Upper lobe of left lung (tissue), 6 donors: ENCODE measurements at regions not wholly inside any gene's neighbourhood (a gene's known extent, or its start where the extent isn't known, plus 50 kb on each side); places are given as distances from the start of the nearest gene placed in this dataset.
"Not testable (repeated sequence)": the region's sequence is repeated elsewhere in the genome, so short reads cannot be mapped to it uniquely, and the experiment has no call there.

ENCODE experiments used
- ATAC-seq, 2 donors: fragments of 200-7000 bp; cut with Tn5 transposase; one replicate each; pipeline ENCODE4 v1.9.1; 2022; ENCODE audit warnings: mild to moderate bottlenecking in 2 of 2, moderate library complexity in 2 of 2; ENCODE audit not compliant: low FRiP score in 2 of 2
- DNase-seq, 2 donors: peaks; one replicate each; pipeline ENCODE4 v3.0.0-alpha.2; 2019 to 2020
- H3K27ac ChIP-seq, 4 donors: fragments of 200-600 bp; sonication (generic); one replicate each; pipeline ENCODE4 v1.5.1; 2016 to 2019
- H3K27me3 ChIP-seq, 4 donors: fragments of 200-600 bp; sonication (generic); one replicate each; pipeline ENCODE4 v1.5.1; 2017 to 2019
- H3K36me3 ChIP-seq, 4 donors: fragments of 200-600 bp; sonication (generic); one replicate each; pipeline ENCODE4 v1.5.1; 2016 to 2019
- H3K4me1 ChIP-seq, 4 donors: fragments of 200-600 bp; sonication (generic); one replicate each; pipeline ENCODE4 v1.5.1; 2018 to 2019
- H3K4me3 ChIP-seq, 4 donors: fragments of 200-600 bp; sonication (generic); one replicate each; pipeline ENCODE4 v1.5.1; 2017 to 2019; ENCODE audit warnings: mild to moderate bottlenecking in 2 of 4, moderate library complexity in 1 of 4
- H3K9me3 ChIP-seq, 4 donors: fragments of 200-600 bp; sonication (generic); one replicate each; pipeline ENCODE4 v1.5.1; 2018 to 2019
- EP300 ChIP-seq, 4 donors: sonication (generic); formaldehyde crosslinking; IDR thresholded peaks; one replicate each; pipeline ENCODE4 v1.5.1; 2017; ENCODE audit warnings: antibody characterized with exemption in 4 of 4, control low read depth in 2 of 4
- POLR2A ChIP-seq, 4 donors: fragments of 450-650 bp; IDR thresholded peaks; one replicate each; pipeline ENCODE4 v1.5.1; 2016 to 2017; ENCODE audit warnings: antibody characterized with exemption in 4 of 4, mild to moderate bottlenecking in 2 of 4
- POLR2AphosphoS5 ChIP-seq, 2 donors: sonication (generic); formaldehyde crosslinking; IDR thresholded peaks; one replicate each; pipeline ENCODE4 v1.5.1; 2017; ENCODE audit warnings: antibody characterized with exemption in 2 of 2
- WGBS, 2 donors: methylation state at CpG; one replicate each; pipeline ENCODE4 v1.1.5; 2017 to 2018; 5-methylcytosine and 5-hydroxymethylcytosine counted together
- TF ChIP-seq, protein P1 (sequence below), 6 experiments: fragments of 450-650 bp in 4 of 6; fragments of 200-600 bp in 2 of 6; sonication (generic) in 2 of 6; IDR thresholded peaks; one replicate each; pipeline ENCODE4 v1.5.1; 2016 to 2019; ENCODE audit warnings: antibody characterized with exemption in 6 of 6
- donor health status: DM: no; HTN: no; CAD: no; lungs with moderate emphysema.
- donor health status: DM: no; HTN: yes; CAD: no; lungs with severe emphysema.

DNA sequence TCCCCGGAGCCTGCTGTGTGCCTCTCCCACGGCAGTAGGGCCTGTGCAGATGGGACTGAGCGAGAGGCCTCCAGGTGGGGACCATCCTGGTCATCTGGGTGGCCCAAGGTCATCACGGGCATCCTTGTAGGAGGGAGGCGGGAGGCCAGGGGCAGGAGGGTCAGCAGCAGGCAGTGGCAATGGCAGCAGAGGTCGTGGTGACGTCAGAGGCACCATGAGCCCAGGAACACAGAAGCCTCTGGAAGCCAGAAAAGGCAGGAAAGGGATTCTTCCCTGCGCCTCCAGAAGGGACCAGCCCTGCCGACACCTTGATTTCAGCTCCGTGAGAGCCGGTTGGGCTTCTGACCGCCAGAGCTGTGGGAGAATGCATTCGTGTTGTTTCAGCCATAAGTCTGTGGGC, 190.3 kb downstream of the BANP start:
- Histone ChIP-seq H3K36me3 (no peaks in the 10 kb centered on the region), H3K27ac (no peak overlapping the region), H3K4me3 (no peak overlapping the region), H3K9me3 (peaks cover 0 to 11% (median 6%) of the 10 kb centered on the region in 4 donors), H3K4me1 (no peaks in the 10 kb centered on the region), H3K27me3 (no peaks in the 10 kb centered on the region)
- ATAC-seq, result no peak
- 92 to 93% methylated on average over 4 to 10 of the region's 13 CpGs for WGBS, 2 donors
- no peak for TF ChIP-seq EP300 (IDR thresholded peaks at IDR 0.05)
- TF ChIP-seq, protein P1, sequence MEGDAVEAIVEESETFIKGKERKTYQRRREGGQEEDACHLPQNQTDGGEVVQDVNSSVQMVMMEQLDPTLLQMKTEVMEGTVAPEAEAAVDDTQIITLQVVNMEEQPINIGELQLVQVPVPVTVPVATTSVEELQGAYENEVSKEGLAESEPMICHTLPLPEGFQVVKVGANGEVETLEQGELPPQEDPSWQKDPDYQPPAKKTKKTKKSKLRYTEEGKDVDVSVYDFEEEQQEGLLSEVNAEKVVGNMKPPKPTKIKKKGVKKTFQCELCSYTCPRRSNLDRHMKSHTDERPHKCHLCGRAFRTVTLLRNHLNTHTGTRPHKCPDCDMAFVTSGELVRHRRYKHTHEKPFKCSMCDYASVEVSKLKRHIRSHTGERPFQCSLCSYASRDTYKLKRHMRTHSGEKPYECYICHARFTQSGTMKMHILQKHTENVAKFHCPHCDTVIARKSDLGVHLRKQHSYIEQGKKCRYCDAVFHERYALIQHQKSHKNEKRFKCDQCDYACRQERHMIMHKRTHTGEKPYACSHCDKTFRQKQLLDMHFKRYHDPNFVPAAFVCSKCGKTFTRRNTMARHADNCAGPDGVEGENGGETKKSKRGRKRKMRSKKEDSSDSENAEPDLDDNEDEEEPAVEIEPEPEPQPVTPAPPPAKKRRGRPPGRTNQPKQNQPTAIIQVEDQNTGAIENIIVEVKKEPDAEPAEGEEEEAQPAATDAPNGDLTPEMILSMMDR (IDR thresholded peaks at IDR 0.05), result no peak
- TF ChIP-seq POLR2AphosphoS5 (IDR thresholded peaks at IDR 0.05), result no peak
- TF ChIP-seq POLR2A (IDR thresholded peaks at IDR 0.05), result no peak
- no peak for DNase-seq

DNA sequence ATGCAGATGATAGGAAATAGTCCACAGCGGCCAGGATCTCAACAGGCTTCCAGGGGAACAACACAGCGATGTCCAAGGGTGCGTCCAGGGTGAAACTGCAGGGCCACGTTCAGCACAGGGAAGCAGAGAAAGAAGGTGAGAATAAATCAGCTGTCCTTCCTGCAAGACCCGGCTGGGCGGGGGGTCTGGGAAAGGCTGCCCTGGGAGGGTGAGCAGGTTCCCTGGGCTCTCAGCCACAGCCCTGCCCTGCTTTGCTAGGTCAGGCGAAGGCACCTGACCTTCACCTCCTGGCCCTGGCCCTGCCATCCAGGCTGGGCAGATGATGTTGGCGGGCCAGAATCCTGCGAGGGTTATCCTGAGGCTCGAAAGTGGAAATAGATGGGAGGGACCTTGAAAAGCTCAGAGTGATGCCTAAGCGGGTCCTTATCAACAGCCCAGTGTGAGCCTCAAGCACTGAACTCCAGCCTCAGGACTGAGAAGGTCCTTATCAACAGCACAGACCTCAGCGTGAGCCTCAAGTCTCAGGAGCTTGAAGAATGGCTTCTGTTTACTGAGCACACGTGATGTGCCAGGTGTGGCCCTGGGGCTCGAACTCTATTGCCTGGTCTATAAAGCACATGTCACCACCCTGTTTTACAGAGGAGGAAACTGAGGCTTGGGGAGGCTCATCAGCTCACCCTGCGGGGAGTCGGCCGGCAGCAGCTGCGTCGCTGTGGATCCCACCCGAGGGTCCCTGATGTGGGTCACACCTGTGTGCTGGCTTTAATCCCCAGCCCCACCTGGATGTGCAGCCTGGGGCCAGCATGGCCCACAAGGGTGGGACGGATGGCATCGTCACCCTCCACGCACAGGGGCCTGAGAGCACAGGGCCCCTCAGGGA, 191.1 kb downstream of the BANP start:
- H3K27me3 ChIP-seq, ATAC-seq: not testable (repeated sequence)

DNA sequence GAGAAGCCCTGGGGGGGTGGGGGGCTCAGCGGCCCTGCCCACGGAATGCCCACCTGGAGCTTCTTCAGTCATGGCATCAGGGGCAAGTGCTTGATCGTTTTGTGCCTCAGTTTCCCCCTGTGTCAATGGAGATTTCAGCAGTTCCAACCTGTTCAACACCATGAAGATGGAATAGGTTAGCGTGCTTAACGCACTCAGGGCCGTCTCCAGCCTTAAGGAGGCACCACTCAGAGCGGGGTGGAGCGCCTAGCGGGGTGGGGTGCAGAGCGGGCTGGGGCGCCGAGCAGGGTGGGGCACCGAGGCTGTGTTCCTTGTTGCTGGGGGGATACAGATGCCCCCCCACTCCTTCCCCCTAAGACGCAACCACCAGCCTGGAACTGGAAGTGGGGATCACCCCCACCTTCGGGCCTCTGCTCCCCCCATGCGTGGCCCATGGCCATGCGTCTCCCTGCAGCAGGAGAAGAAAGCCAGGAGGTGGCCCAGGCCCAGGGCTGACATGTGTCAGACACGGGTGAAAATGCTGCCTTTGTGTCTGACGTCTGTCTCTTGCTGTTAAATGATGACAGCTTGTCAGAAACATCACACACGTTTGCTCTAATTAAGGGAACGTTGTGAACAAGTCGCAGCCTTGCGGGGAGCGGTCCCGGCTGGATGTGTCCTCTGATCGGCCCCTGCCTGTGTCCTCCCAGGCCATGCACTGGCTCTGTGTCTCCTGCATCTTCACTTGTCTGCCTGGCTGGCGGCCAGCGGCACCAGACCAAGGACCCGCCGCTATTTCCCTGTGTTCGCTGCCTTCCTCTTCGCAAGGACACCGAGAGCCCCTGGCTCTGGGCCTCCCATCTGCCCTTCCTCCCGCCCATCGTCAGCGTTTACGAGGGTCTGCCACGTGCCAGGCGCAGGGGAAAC, 192.1 kb downstream of the BANP start:
- H3K27ac ChIP-seq, H3K27me3 ChIP-seq, H3K4me1 ChIP-seq, H3K36me3 ChIP-seq, H3K4me3 ChIP-seq: not testable (repeated sequence)
- H3K9me3 ChIP-seq, result peaks cover 0 to 10% (median 4%) of the 10 kb centered on the region in 4 donors
- peak in 1 of 2 donors; percentile 20 for ATAC-seq
- WGBS, 2 donors, result 54 to 59% methylated on average over 12 to 31 of the region's 39 CpGs
- peak in 1 of 2 donors; percentile 69 for DNase-seq

More for the DNA sequence above, 191.1 kb downstream of the BANP start:
- H3K4me1 ChIP-seq, H3K36me3 ChIP-seq, H3K4me3 ChIP-seq, H3K27ac ChIP-seq: not testable (repeated sequence)
- H3K9me3 ChIP-seq, result peaks cover 0 to 11% (median 6%) of the 10 kb centered on the region in 4 donors
- 78 to 90% methylated on average over 7 to 17 of the region's 23 CpGs for WGBS, 2 donors
- DNase-seq, result peak in 1 of 2 donors; percentile 82

DNA sequence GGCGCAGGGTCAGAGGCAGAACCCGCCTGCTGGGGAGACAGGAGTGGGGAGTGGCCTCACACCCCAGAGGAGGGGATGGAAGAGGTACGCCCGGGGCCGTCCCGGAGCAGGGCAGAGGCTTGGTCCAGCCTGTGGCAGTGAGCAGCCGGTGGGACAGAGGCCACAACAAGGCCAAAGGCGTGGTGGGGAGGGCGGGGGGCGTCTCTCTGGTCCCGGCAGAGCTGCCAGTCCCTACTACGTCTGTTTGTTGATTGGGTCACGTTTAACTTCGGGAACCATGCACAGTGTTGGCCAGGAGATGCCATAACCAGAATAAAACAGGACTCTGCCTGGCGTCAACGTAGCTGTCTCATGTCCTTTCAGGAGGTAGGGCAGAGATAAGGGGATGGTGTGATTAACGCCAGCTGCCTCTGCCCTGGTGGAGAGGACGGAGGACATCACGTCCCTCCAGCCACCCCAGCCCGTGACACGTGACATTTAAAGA, 192.8 kb downstream of the BANP start:
- Histone ChIP-seq H3K27me3 (no peaks in the 10 kb centered on the region), H3K4me1 (no peaks in the 10 kb centered on the region), H3K27ac (no peak overlapping the region), H3K36me3 (no peaks in the 10 kb centered on the region), H3K9me3 (peaks cover 0 to 5% (median under 1%) of the 10 kb centered on the region in 4 donors), H3K4me3 (no peak overlapping the region)
- ATAC-seq, result peak in 1 of 2 donors; percentile 4
- 42 to 44% methylated on average over 9 to 17 of the region's 21 CpGs for WGBS, 2 donors
- no peak for DNase-seq
- TF ChIP-seq POLR2A (IDR thresholded peaks at IDR 0.05) (no peak), POLR2AphosphoS5 (IDR thresholded peaks at IDR 0.05) (no peak), EP300 (IDR thresholded peaks at IDR 0.05) (no peak)
- TF ChIP-seq, protein P1 (IDR thresholded peaks at IDR 0.05), result no peak

DNA sequence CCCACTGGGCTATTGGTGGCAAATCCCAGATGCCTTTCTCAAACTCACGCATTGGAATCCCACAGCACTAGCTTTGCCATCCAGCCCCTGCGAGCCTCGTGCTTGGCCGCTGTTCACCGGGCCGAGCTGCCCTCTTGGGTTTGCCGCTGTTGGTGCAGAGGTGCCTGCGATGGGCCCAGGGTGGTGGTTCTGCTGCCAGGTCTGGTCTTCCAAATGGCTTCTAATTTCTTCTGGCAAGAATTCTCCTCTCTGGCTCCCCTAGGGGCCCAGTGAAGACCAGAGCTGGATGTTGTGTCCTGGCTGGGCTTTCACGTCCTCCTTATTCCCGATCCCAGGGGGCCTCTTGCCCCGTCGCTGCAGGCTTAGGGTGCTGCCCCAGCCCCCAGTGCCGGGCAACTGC, 194.1 kb downstream of the BANP start:
- H3K4me3 ChIP-seq, H3K4me1 ChIP-seq, H3K27ac ChIP-seq, H3K9me3 ChIP-seq, H3K36me3 ChIP-seq, H3K27me3 ChIP-seq, DNase-seq, ATAC-seq: not testable (repeated sequence)
- WGBS, 2 donors, result 86 to 100% methylated on average over 1 to 7 of the region's 13 CpGs

DNA sequence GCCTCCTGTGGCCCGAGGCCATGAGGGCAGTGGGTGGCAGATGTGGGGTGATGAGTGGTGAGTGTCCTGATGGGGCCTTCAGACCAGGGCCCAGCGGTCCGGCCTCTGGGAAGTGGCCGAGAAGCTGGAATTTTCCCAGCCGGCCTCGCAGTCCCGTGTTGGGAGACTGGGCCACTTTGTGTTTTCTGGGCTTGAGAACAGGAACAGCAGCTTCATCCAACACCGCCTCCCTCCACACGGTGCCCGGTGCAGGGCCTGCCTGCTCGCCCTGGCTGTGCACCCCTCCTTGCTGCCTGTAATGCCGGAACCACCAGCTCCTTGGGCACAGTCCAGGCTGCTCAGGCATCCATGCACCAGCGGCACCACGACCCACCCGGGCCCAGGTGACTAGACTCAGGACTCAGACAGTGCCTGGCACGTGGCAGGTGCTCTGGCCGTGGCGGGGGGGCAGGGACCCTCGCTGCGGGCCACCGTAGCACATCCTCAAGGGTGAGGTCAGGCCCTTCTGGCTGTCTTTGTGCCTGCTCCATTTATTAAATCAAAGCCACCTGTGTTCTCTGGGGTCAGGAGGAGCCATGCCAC, 194.7 kb downstream of the BANP start:
- not testable (repeated sequence) for H3K4me1 ChIP-seq, H3K9me3 ChIP-seq, H3K27ac ChIP-seq, H3K4me3 ChIP-seq, ATAC-seq, H3K27me3 ChIP-seq, H3K36me3 ChIP-seq
- 87 to 92% methylated on average over 6 to 15 of the region's 21 CpGs for WGBS, 2 donors
- peak in 1 of 2 donors; percentile 73 for DNase-seq

DNA sequence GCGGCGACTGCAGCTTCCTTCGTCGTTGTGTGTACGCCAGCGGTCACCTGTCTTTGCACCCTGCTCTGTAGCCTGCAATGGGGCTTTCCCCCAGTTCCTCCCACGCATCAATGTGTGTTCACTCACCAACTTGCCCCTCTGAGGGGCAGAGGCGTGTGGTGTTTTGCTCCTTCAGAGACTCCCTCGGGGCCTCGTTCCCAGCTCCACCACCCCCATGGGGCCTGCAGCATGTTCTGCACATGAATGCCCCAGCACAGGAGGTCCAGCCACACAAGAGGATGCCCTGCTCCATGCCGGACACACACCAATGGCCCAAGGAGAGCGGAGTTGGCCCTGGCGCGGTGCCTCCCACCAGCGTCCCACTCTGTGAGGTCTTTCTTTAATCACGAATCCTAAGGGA, 196.8 kb downstream of the BANP start:
- 83 to 88% methylated on average over 7 to 16 of the region's 16 CpGs for WGBS, 2 donors
- ATAC-seq, H3K27ac ChIP-seq, H3K36me3 ChIP-seq, H3K4me1 ChIP-seq, DNase-seq, H3K27me3 ChIP-seq, H3K9me3 ChIP-seq, H3K4me3 ChIP-seq: not testable (repeated sequence)

DNA sequence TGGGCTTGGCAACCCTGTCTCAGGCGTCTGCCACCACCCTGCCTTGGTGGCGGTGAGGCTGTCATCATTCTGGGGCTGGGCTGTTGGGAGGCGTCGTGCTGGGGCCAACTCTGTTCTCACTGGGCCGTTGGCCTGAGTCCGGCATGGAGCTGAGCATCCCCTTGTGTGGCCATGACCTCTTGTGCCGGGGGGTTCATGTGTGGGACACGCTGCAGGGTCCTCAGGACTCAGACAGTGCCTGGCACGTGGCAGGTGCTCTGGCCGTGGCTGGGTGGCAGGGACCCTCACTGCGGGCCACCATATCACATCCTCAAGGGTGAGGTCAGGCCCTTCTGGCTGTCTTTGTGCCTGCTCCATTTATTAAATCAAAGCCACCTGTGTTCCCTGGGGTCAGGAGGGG, 197.4 kb downstream of the BANP start:
- 60 to 95% methylated on average over 1 to 5 of the region's 11 CpGs for WGBS, 2 donors
- H3K27me3 ChIP-seq, H3K4me1 ChIP-seq, H3K27ac ChIP-seq, H3K36me3 ChIP-seq, H3K4me3 ChIP-seq, ATAC-seq, H3K9me3 ChIP-seq: not testable (repeated sequence)
- DNase-seq, result peak in 1 of 2 donors; percentile 59

DNA sequence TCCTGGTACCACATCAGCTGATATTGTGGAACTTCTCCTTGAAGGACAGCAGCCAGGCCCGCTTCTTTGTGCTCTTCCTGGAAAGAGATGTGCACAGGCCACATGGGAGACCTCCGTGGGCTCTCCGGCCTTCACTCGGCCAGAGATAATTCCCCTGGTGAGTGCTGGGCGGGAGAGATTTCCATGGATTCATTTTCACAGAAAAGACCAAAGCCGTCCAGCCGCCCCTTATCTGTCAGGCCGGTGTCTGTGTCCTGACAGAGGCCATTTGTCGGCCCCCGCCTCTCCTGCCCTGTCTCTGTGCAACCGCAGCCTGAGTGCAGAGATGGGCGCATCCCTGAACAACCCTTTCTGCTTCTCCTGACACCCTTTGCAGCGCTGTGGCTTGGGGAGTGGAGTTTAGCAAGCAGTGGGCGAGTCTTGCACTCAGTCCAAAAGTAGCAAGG, 197.9 kb downstream of the BANP start:
- not testable (repeated sequence) for ATAC-seq, H3K27ac ChIP-seq, H3K27me3 ChIP-seq, DNase-seq, H3K4me1 ChIP-seq, H3K4me3 ChIP-seq, H3K9me3 ChIP-seq, H3K36me3 ChIP-seq
- 79 to 89% methylated on average over 6 to 13 of the region's 14 CpGs for WGBS, 2 donors
